Peyer's patch (tissue), 4 donors: ENCODE measurements at regions not wholly inside any gene's neighbourhood (a gene's known extent, or its start where the extent isn't known, plus 50 kb on each side); places are given as distances from the start of the nearest gene placed in this dataset.

Experiments used
- DNase-seq, 3 donors: peaks; one replicate each; pipeline ENCODE4 v3.0.0-alpha.2; 2017 to 2019
- H3K27ac ChIP-seq, 4 donors: fragments of 200-600 bp; sonication (generic); one replicate each; pipeline ENCODE4 v1.5.1; 2016 to 2019
- H3K27me3 ChIP-seq, 2 donors: fragments of 200-600 bp; sonication (generic); one replicate each; pipeline ENCODE4 v1.5.1; 2019
- H3K36me3 ChIP-seq, 3 donors: fragments of 200-600 bp; sonication (generic); one replicate each; pipeline ENCODE4 v1.5.1; 2016 to 2019
- H3K4me1 ChIP-seq, 4 donors: fragments of 200-600 bp; sonication (generic); one replicate each; pipeline ENCODE4 v1.5.1; 2016 to 2019
- H3K4me3 ChIP-seq, 4 donors: fragments of 200-600 bp; sonication (generic); 1 replicate in 3 of 4; 2 replicates in 1 of 4; pipeline ENCODE4 v1.5.1; 2016 to 2019; ENCODE audit warnings: mild to moderate bottlenecking in 1 of 4
- H3K9me3 ChIP-seq, 4 donors: fragments of 200-600 bp; sonication (generic); one replicate each; pipeline ENCODE4 v1.5.1; 2016 to 2019; ENCODE audit warnings: mild to moderate bottlenecking in 1 of 4
- CTCF ChIP-seq, 6 experiments: fragments of 450-650 bp in 4 of 6; fragments of 200-600 bp in 2 of 6; sonication (generic) in 1 of 6; IDR thresholded peaks; one replicate each; pipeline ENCODE4 v1.5.1; 2017 to 2019; ENCODE audit warnings: antibody characterized with exemption in 6 of 6, mild to moderate bottlenecking in 3 of 6, moderate library complexity in 1 of 6
- POLR2A ChIP-seq, 2 donors: fragments of 450-650 bp; IDR thresholded peaks; one replicate each; pipeline ENCODE4 v1.5.1; 2017; ENCODE audit warnings: antibody characterized with exemption in 2 of 2, mild to moderate bottlenecking in 2 of 2, moderate library complexity in 2 of 2

- H3K9me3 ChIP-seq: no peaks in the 10 kb centered on the region
- H3K27me3 ChIP-seq: no peaks in the 10 kb centered on the region
- DNase-seq: no peak
- H3K4me3 ChIP-seq: no peak overlapping the region
- no peaks in the 10 kb centered on the region for H3K4me1 ChIP-seq
- H3K36me3 ChIP-seq: no peaks in the 10 kb centered on the region
- H3K27ac ChIP-seq: no peak overlapping the region
- TF ChIP-seq CTCF (IDR thresholded peaks at IDR 0.05) (no peak), POLR2A (IDR thresholded peaks at IDR 0.05) (no peak)
Measured at GRCh38 chrX:38890963-38891362, 89.7 kb downstream of the MID1IP1 start.

- no peak overlapping the region for H3K27ac ChIP-seq
- TF ChIP-seq CTCF (IDR thresholded peaks at IDR 0.05) (no peak), POLR2A (IDR thresholded peaks at IDR 0.05) (no peak)
Measured at GRCh38 chrX:38891641-38892413, 90.6 kb downstream of the MID1IP1 start.

GRCh38 chrX:38893441-38893840 lies 92.2 kb downstream of the MID1IP1 start:
- Histone ChIP-seq H3K36me3 (no peaks in the 10 kb centered on the region), H3K4me1 (no peaks in the 10 kb centered on the region), H3K27me3 (no peaks in the 10 kb centered on the region), H3K9me3 (no peaks in the 10 kb centered on the region), H3K27ac (no peak overlapping the region), H3K4me3 (no peak overlapping the region)
- no peak for DNase-seq
- no peak for TF ChIP-seq CTCF (IDR thresholded peaks at IDR 0.05)
- TF ChIP-seq POLR2A (IDR thresholded peaks at IDR 0.05): no peak

More at GRCh38 chrX:38891641-38892413, 90.6 kb downstream of the MID1IP1 start:
- Histone ChIP-seq H3K4me3 (no peak overlapping the region), H3K36me3 (no peaks in the 10 kb centered on the region), H3K27me3 (no peaks in the 10 kb centered on the region), H3K4me1 (no peaks in the 10 kb centered on the region), H3K9me3 (no peaks in the 10 kb centered on the region)
- no peak for DNase-seq

- Histone ChIP-seq H3K27ac (no peak overlapping the region), H3K4me1 (no peaks in the 10 kb centered on the region), H3K36me3 (no peaks in the 10 kb centered on the region), H3K9me3 (no peaks in the 10 kb centered on the region), H3K4me3 (no peak overlapping the region), H3K27me3 (no peaks in the 10 kb centered on the region)
- no peak for DNase-seq
- TF ChIP-seq CTCF (IDR thresholded peaks at IDR 0.05) (no peak), POLR2A (IDR thresholded peaks at IDR 0.05) (no peak)
Measured at GRCh38 chrX:38895775-38896174, 94.5 kb downstream of the MID1IP1 start.

GRCh38 chrX:38896724-38897298 lies 95.6 kb downstream of the MID1IP1 start:
- DNase-seq: no peak
- Histone ChIP-seq H3K27ac (no peak overlapping the region), H3K27me3 (no peaks in the 10 kb centered on the region), H3K36me3 (no peaks in the 10 kb centered on the region), H3K4me3 (no peak overlapping the region), H3K9me3 (no peaks in the 10 kb centered on the region), H3K4me1 (no peaks in the 10 kb centered on the region)
- TF ChIP-seq POLR2A (IDR thresholded peaks at IDR 0.05) (no peak), CTCF (IDR thresholded peaks at IDR 0.05) (no peak)
